ENCODE measurements at regions not wholly inside any gene's neighbourhood (a gene's known extent, or its start where the extent isn't known, plus 50 kb on each side); places are given as distances from the start of the nearest gene placed in this dataset.

DNA sequence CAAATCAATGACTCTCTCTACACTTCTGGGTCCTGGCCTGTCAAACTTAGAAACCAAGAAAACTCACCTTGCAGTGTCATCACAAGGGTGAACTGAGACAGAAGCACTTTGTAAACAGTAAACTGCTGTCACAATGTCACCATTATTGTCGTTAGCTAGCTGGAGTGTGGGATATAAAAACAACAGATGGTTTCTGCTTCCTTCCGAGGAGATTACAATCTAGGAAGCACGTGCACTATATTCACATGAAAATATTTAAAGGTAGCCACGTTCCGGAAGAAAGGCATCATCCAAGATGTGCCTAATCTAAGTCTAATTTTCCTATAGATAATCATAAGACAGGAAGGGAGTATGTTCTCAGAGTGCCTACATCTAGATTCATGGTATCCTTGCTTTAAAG, 64.7 kb upstream of the ACSL1 start:
- POLR2A ChIA-PET: no interaction called here
- Histone ChIP-seq H3K79me2 (ENCODE audit: control insufficient read depth, insufficient read depth, low read length) (no peaks in the 10 kb centered on the region), H3K4me3 (no peak overlapping the region), H3K9me3 (replicated peaks; ENCODE audit: control insufficient read depth, insufficient read depth, low read depth, low read length) (no peaks in the 10 kb centered on the region), H3K4me2 (ENCODE audit: insufficient read depth, low read length) (no peak overlapping the region), H3K36me3 (ENCODE audit: control insufficient read depth, insufficient read depth, low read length) (no peaks in the 10 kb centered on the region), H3K9me1 (ENCODE audit: control insufficient read depth, insufficient read depth, low read length) (no peaks in the 10 kb centered on the region), H3K27me3 (ENCODE audit: control insufficient read depth in 2 of 2, insufficient read depth in 2 of 2, low read length in 2 of 2) (peaks cover 0 to 4% of the 10 kb centered on the region in 2 experiments; a peak in 1 of 5 replicates), H4K20me1 (replicated peaks; ENCODE audit: control insufficient read depth, insufficient read depth, low read length) (no peaks in the 10 kb centered on the region), H3K27ac (ENCODE audit: extremely low read depth, low read depth, low read length) (no peak overlapping the region), H3K4me1 (replicated peaks in 1 of 2; ENCODE audit: control insufficient read depth in 2 of 2, insufficient read depth in 2 of 2, low read length in 2 of 2) (peaks cover 0 to 5% of the 10 kb centered on the region in 2 experiments; a peak in 1 of 5 replicates), H2AFZ (ENCODE audit: low read depth, low read length) (peak overlapping the region; percentile 53; the same call in 1 of the 2 replicates), H3K9ac (ENCODE audit: insufficient read depth in 1 of 2, low read depth in 2 of 2, low read length in 2 of 2) (no peak overlapping the region)
- no peak for ATAC-seq
- intact Hi-C loops (cut with micrococcal nuclease): no loop called here
- in situ Hi-C loops (cut with MboI): no loop called here
- no peak for DNase-seq (ENCODE audit: extremely low read depth in 1 of 4, low spot score in 3 of 4)
- 28% methylated on average over 5 of the region's 5 CpGs for WGBS (ENCODE audit: insufficient coverage, low coverage, missing lambda C conversion rate)
- FAIRE-seq: peak; percentile 48
- no TSS peak for BruUV-seq (replicated peaks)
- TF ChIP-seq, protein P1, sequence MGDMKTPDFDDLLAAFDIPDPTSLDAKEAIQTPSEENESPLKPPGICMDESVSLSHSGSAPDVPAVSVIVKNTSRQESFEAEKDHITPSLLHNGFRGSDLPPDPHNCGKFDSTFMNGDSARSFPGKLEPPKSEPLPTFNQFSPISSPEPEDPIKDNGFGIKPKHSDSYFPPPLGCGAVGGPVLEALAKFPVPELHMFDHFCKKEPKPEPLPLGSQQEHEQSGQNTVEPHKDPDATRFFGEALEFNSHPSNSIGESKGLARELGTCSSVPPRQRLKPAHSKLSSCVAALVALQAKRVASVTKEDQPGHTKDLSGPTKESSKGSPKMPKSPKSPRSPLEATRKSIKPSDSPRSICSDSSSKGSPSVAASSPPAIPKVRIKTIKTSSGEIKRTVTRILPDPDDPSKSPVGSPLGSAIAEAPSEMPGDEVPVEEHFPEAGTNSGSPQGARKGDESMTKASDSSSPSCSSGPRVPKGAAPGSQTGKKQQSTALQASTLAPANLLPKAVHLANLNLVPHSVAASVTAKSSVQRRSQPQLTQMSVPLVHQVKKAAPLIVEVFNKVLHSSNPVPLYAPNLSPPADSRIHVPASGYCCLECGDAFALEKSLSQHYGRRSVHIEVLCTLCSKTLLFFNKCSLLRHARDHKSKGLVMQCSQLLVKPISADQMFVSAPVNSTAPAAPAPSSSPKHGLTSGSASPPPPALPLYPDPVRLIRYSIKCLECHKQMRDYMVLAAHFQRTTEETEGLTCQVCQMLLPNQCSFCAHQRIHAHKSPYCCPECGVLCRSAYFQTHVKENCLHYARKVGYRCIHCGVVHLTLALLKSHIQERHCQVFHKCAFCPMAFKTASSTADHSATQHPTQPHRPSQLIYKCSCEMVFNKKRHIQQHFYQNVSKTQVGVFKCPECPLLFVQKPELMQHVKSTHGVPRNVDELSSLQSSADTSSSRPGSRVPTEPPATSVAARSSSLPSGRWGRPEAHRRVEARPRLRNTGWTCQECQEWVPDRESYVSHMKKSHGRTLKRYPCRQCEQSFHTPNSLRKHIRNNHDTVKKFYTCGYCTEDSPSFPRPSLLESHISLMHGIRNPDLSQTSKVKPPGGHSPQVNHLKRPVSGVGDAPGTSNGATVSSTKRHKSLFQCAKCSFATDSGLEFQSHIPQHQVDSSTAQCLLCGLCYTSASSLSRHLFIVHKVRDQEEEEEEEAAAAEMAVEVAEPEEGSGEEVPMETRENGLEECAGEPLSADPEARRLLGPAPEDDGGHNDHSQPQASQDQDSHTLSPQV (IDR thresholded peaks at IDR 0.05): no peak
- no peak for TF ChIP-seq CEBPG (CRISPR knock-in tag; IDR thresholded peaks at IDR 0.05)
- TF ChIP-seq CEBPG (tag; conservative IDR thresholded peaks at IDR 0.05 in 1 of 2, IDR thresholded peaks at IDR 0.05 in 1 of 2): no peak
- TF ChIP-seq, protein P2, sequence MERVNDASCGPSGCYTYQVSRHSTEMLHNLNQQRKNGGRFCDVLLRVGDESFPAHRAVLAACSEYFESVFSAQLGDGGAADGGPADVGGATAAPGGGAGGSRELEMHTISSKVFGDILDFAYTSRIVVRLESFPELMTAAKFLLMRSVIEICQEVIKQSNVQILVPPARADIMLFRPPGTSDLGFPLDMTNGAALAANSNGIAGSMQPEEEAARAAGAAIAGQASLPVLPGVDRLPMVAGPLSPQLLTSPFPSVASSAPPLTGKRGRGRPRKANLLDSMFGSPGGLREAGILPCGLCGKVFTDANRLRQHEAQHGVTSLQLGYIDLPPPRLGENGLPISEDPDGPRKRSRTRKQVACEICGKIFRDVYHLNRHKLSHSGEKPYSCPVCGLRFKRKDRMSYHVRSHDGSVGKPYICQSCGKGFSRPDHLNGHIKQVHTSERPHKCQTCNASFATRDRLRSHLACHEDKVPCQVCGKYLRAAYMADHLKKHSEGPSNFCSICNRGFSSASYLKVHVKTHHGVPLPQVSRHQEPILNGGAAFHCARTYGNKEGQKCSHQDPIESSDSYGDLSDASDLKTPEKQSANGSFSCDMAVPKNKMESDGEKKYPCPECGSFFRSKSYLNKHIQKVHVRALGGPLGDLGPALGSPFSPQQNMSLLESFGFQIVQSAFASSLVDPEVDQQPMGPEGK (CRISPR knock-in tag; IDR thresholded peaks at IDR 0.05; ENCODE audit: borderline replicate concordance): no peak
- no peak for TF ChIP-seq ETS2 (tag; IDR thresholded peaks at IDR 0.05; ENCODE audit: borderline replicate concordance, poor library complexity, severe bottlenecking)
- TF ChIP-seq, protein P3, sequence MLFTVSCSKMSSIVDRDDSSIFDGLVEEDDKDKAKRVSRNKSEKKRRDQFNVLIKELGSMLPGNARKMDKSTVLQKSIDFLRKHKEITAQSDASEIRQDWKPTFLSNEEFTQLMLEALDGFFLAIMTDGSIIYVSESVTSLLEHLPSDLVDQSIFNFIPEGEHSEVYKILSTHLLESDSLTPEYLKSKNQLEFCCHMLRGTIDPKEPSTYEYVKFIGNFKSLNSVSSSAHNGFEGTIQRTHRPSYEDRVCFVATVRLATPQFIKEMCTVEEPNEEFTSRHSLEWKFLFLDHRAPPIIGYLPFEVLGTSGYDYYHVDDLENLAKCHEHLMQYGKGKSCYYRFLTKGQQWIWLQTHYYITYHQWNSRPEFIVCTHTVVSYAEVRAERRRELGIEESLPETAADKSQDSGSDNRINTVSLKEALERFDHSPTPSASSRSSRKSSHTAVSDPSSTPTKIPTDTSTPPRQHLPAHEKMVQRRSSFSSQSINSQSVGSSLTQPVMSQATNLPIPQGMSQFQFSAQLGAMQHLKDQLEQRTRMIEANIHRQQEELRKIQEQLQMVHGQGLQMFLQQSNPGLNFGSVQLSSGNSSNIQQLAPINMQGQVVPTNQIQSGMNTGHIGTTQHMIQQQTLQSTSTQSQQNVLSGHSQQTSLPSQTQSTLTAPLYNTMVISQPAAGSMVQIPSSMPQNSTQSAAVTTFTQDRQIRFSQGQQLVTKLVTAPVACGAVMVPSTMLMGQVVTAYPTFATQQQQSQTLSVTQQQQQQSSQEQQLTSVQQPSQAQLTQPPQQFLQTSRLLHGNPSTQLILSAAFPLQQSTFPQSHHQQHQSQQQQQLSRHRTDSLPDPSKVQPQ (CRISPR knock-in tag; IDR thresholded peaks at IDR 0.05; ENCODE audit: borderline replicate concordance): no peak
- TF ChIP-seq RBM22 (IDR thresholded peaks at IDR 0.05; ENCODE audit: low read depth, low read length, poor library complexity, severe bottlenecking): no peak
- peak; percentile 53; the same call in 1 of the 2 replicates for TF ChIP-seq BHLHE40 (IDR thresholded peaks at IDR 0.05; ENCODE audit: low read length)
- CTCF ChIA-PET (ENCODE audit: low intra/inter-chr PET ratio): no interaction called here

Measured in K562 (cell line).